Left lobe of liver (tissue), 2 donors: ENCODE measurements at regions not wholly inside any gene's neighbourhood (a gene's known extent, or its start where the extent isn't known, plus 50 kb on each side); places are given as distances from the start of the nearest gene placed in this dataset.
"Not testable (repeated sequence)": the region's sequence is repeated elsewhere in the genome, so short reads cannot be mapped to it uniquely, and the experiment has no call there.

Experiments used
- ATAC-seq: fragments of 200-7000 bp; cut with Tn5 transposase; one replicate; pipeline ENCODE4 v1.9.1; 2020; ENCODE audit warnings: mild to moderate bottlenecking, moderate library complexity
- DNase-seq: peaks from one replicate; pipeline ENCODE4 v3.0.0-alpha.2; 2020; ENCODE audit warnings: low spot score
- donor health status: DM: no; HTN: no; CAD: no; lungs with moderate emphysema.
- donor health status: DM: no; HTN: yes; CAD: no.

DNA sequence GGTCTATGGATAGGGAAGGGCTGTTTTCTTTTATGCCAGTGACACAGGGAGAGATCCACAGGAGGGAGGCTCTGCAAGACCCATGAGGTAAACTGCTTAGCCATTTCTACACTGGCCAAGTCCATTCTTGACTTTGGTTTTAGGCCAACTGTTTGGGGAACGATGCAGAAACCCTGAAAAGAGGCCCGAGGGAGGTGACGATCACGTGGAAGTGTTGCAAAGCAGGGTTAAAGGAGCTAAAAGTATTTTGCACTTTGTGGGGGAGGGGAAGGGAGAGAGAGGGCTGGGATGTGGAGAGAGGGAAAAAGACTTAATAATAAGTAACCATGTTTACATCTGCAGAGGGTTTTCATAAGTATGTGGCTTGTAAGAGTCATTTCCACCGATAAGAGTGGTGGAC, 239.7 kb downstream of the EMX2 start:
- DNase-seq (no peak), ATAC-seq (no peak)

DNA sequence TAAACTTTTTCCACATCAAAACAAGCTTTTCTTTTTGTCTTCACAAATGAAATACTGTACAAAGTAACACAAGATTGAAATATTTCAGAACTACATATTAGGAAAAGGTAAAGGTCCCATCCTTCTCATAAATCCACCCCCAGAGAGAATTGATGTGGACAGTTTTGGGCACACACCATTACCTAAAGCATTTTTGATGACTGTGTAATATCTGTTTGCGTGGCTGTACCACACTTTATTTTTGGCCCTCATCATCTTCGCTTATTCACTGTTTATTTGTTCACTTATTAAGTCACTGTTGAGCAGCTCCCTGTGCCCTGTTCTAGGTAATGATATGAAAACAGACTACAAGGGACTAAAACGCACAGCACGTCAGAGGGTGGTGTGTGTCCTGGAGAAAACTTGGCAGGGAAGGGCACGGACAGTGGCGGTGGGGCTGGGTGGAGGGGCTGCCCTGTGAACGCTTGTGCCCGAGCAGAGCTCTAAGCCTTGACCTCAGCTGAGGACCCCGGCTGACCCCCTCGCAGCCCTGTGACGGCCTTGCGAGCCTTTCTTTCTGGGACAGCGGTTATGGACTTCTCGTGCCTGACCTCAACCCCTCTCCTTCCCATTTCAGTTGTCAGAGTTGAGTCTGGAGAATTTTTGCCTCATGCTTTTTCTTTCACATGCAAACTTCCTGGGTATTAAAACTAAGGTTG, 241.3 kb downstream of the EMX2 start:
- no peak for ATAC-seq
- DNase-seq: no peak

DNA sequence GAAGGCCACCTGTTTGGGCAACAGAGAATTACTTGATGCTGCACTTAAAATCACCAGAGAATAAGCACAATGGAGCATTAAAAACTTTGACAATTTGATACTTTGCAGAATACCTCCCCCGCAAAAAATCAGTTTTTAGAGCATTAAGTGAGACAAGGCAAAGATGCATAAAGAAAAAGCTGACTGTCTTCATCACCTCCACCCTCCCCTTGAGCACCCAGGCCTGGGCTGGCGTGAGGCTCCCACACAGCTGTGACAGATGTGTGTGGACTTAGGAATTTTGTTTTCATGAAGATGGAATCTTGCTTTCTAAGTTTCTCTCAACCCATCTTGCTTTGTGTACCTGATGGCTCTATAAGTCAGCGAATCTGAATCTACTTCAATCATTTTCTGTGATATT, 242.2 kb downstream of the EMX2 start:
- no peak for ATAC-seq
- no peak for DNase-seq

DNA sequence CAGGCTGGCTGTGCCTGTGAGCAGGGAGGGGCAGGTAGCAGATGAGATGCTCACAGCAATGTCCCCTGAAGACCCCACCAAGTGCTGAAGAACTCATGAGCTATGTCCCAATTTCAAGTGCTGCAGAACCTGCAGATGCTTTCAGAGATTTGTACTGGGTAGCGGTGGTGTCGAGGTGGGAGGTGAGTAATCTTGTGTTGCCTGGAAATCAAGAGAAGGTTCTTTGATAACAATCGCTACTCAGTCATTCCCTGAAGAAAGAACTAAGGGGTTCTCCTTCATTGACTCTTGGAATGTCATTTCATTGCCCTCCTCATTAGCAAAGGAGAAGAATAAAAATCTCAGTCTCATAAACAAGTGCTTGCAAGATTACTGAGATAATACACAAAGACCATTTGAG, 246.4 kb downstream of the EMX2 start:
- ATAC-seq: no peak

DNA sequence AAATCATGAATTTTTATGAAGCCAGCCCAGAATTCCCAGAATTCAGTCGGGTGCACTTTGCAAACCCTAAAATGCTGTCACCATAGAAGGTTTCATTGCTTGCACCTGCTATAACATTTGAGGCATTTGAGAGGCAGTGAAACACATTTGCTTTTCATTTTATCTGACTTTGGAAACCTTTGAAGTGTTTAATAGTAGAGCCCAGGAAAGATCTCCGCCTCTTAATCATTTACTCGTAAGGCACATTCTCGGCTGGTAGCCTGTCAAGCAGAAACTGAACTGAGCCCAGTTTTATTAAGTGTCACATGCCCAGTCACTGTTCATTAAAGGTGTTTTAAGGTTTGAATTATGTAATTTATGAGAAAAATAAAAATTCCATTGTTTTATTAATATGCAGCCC, 247.6 kb downstream of the EMX2 start:
- no peak for ATAC-seq
- DNase-seq: no peak

More for the DNA sequence above, 246.4 kb downstream of the EMX2 start:
- DNase-seq: no peak

DNA sequence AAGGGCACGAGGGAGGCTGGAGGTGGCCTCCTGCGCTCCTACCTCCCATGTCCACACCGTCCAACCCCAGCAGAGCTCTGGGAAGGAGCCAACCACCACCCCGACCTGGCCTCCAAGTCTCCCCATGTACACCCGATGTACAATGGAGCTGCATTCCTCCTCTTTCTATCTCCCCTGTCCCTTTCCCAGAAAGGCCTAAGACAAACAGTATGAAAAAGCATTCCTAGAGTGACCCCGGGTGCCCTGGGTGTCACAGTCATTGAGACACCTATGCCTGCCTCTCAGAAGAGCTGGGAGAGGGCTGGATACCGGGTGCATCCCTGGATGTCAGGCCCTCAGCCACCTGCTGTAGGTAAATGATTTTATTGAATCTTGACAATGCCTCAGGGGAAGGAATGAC, 248.1 kb downstream of the EMX2 start:
- DNase-seq (no peak), ATAC-seq (no peak)

DNA sequence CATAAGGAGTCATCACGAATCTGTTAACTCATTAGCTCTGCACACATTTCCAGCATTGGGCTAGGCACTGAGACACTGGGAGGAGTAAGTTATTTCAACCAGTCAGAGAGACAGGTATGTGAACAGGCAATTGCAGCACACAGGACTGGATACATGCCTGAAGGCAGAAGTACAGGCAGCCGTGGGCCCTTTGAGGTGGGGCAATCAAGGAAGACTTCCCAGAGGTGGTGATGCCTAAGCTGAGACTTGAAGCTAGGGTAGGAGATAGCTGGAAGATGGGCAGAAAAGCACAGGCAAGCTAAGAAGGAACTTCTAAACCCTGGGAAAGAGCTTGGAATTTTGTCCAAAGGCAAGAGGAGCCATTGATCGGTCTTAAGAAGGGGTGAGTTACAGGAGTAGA, 249.7 kb downstream of the EMX2 start:
- no peak for ATAC-seq

DNA sequence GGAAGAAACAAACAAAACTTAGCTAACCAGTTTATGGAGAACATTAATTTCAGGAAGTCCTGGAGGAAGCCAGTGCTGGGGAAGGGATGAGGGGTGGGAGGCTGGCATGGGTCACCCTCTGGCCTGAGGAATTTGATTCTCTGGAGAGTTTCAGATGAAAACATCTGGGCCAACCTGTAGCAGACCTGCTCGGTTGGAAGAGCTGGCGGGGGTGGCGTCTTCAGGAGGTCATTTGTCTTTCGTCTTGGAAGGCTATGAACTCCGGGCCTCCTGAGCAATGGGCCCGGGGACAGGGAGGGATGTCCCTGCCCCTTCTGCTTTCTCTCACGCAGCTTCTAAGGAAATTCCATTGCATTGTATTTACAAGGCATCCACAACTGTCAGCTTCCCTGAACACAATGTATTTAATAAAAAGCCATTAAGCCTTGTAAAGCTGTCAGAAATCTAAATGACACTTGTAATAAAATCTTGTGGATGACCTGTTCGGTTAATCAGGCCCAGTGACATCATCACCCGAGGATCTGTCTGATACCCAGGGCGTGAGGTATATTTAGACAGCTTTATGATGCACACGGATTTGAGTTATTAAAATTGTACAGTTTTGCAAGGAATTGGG, 250.5 kb downstream of the RAB11FIP2 start:
- DNase-seq: no peak

More for the DNA sequence above, 249.7 kb downstream of the EMX2 start:
- no peak for DNase-seq

DNA sequence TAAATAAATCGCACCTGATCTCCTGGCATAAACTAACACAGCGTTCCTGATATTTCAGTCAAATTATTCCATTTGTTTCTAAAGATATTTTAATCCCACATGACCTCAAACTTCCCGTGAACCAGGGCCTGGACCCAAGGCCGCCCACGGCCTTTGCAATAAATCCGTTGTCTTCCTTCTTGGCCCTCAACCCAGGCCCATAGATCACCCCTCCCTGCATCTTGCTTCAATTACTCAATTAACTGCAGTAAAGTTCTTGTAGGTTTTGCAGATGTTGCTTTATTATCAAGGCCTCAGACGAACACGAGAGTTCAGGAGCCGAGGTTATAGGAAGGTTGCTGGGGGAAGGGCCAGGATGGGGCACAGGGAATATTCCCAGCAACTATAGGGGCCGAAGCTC, 249.4 kb downstream of the RAB11FIP2 start:
- ATAC-seq (no peak), DNase-seq (no peak)

More for the DNA sequence above, 250.5 kb downstream of the RAB11FIP2 start:
- ATAC-seq: no peak

DNA sequence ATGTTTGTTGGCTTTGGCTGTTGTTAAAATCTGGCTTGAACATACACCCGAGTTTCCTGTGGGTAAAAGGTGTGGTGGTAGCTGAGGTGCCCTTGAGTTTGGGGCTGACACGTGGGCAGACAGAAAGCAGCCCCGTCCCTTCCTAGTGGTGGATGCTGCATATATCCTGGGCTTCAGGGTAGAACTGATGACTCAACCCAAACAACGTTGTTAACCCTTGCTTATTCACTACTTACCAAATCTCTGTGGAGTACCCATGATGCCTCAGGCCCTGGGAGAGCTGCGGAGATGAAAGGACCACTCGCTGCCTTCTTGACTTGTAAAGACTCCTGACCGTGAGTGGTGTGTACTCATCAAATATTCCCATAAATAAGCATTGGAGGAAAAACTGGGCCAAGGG, 245.1 kb downstream of the RAB11FIP2 start:
- ATAC-seq (no peak), DNase-seq (no peak)

DNA sequence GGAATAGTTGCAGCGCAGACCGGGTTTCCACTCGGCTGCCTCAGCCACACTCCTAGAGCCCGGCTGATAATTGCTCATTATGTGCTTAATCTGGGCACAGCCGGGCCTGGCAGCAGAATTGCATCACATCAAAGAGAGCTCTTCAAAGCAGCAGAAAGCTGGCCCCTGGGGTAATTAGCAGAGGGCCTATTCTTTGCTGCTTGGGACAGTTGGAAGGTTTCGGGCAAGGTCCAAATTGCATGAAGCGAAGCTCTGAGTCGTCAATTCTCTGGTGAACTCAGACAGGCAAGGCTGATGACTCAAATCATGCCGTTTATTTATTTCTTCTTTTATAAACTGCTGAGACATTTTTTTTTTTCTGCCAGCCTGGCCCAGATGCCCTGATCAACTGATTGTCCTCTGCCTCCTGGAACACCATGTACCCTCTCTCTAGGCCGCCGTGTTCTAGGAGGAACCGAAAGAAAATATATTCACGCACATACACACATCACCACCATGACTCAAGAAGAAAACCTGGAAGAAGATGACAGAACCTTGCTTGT, 242.2 kb downstream of the RAB11FIP2 start:
- ATAC-seq (no peak), DNase-seq (no peak)

DNA sequence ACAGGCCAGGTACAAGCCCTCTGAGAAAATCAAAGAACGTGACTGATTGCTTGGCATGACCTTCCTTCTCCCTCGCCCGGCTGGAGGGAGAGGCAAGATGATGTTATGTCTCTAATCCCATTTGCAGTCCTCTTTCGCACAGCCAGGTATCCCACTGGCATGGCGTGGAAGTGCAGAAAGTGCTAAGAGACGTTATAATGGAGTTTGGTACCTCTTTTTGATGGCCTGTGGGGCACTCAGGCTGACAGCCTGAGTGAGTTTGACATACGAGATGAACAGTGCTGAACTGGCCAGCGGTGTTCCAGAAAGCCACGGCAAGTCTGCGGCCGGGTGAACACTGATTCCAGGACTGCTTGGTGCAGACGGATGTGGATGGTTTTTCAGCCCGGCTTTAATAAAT, 241.6 kb downstream of the RAB11FIP2 start:
- no peak for DNase-seq
- ATAC-seq: no peak

DNA sequence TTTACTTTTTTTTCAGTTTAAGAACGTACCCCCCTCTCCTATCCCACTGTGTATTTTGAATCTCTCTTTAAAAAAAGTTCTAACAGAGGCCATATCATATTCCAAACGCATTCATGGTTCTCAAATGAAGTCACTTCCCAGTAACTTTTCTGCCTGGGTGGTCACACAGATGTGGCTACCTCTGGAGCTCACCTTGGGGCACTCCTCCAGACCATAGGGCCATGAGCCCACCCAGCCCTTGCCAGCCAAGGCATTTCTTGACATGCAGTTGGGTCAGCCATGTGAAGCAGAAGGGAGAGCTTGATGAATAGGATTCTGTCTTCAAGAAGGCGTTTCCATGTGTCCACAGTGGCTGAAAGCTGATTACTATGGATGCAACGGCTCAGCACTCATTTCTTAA, 239.3 kb downstream of the RAB11FIP2 start:
- no peak for ATAC-seq
- DNase-seq: no peak

DNA sequence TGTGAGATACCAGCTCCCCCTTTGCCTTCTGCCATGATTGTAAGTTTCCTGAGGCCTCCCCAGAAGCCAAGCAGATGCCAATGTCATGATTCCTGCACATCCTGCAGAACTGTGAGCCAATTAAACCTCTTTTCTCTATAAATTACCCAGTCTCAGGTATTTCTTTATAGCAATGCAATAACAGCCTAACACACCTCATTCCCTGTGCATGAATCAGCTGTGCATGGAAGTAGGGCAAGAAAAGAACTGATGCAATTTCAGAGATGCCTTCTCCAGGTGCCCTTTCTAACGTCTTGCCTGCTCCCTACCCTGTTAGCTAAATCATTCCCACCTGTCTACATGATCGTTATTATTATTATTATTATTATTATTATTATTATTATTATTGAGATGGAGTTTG, 230.9 kb downstream of the RAB11FIP2 start:
- not testable (repeated sequence) for DNase-seq, ATAC-seq

DNA sequence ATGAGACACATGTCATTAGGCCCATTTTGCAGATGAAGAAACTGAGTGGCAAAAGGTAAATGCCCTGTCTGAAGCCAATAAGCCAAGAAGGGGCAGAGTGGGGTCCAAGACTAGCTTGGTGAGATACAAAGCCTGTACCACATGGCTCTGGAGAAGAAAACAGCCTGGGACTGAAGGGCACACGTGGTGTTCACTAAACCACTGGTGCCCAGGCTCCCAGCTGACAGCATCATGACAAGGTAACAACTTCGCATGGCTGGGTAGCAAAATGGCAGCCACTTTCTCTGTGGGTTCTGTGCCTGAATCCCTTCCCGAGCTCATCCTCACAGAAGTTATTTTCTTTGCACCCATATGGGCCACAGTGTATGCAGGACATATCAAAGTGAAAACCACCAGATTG, 229.6 kb downstream of the RAB11FIP2 start:
- DNase-seq (no peak), ATAC-seq (no peak)

DNA sequence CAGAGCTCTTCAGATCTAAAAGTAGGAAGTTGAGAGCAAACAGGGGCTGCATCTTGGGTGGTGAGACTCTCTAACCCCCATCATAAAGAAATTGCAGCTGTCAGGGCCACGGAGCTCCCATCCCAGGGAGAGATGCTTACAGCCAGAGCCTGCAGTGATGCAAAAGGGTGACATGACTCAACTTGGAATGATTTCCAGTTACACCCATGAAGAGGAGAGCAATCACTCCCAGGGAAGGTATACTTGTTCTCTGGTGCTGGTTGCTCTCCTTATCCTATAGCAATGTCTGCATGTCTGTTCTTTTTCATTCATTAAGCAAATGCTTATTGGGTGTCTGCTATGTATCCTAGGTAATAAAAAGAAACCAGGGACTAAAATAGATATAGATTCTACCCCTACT, 228.0 kb downstream of the RAB11FIP2 start:
- ATAC-seq: no peak
- no peak for DNase-seq

DNA sequence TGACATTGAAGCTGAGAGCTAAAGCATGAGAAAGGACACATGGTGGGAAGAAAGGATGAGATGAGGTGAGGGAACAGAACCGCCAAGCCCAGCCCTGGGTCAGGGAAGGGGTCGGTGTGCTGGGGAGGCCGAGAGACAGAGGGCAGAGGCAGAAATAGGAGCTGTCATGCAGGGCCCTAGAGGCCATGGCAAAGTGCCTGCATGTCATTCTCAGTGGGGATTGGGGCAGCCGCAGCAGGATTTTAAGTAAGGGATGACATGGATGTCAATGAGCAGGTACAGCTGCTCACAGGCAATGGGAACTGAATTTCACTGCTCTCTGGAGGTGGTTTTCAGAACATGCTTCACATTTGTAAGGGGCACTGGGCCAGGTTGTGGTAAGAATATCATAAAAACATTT, 227.4 kb downstream of the RAB11FIP2 start:
- ATAC-seq (no peak), DNase-seq (no peak)

DNA sequence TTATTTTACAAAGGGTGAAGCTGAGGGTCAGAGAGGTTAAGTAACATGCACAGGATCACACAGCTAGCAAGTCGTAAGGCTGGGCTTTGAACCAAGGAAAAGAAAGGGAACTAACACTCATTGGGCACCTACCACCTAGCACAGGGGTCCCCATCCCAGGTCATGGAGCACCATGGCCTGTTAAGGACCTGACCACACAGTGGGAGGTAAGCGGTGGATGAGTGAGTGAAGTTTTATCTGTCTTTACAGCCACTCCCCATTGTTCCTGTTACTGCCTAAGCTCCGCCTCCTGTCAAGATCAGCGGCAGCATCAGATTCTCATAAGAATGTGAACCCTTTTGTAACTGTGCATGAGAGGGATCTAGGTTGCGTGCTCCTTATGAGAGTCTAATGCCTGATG, 222.8 kb downstream of the RAB11FIP2 start:
- DNase-seq: no peak
- ATAC-seq: no peak

DNA sequence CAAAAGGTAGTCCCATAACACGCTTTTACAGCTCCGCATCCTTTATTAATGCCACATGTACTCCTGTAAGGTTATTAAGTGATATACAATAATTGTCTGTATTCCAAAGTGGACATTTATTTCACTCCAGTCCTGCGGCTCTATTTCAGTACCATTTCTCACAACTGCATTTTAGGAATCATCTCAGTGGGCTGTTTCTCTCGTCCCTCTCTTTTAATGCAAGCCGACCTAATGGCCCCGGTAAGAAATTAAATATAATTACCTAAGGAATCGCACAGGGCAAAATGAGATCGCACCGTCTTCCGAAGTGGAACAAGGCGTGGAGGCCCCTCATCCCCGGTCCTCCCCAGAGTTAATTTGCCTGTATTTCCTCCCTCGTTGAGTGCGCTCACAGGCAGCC, 216.5 kb downstream of the RAB11FIP2 start:
- ATAC-seq (no peak), DNase-seq (no peak)

DNA sequence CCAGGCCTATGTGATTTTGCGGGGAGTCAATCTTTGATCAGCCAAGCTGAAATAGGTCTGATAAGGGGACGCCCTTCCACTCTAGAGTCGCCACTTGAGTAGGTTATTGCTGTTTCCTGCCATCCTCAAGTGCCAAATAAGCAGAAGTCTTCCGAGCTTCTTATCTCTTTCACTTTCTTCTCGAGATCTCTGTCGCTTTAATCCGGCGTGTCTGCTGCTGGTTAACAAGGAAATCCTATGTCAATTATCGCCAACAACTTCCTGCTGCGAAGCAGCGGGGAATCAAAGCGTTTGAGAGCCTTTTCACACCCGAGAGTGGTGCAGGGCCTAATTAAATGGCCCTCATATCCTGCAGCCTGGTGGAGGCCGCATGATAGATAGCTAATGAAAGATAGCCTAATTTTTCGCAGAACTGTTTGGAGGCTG, 215.9 kb downstream of the RAB11FIP2 start:
- DNase-seq: no peak

DNA sequence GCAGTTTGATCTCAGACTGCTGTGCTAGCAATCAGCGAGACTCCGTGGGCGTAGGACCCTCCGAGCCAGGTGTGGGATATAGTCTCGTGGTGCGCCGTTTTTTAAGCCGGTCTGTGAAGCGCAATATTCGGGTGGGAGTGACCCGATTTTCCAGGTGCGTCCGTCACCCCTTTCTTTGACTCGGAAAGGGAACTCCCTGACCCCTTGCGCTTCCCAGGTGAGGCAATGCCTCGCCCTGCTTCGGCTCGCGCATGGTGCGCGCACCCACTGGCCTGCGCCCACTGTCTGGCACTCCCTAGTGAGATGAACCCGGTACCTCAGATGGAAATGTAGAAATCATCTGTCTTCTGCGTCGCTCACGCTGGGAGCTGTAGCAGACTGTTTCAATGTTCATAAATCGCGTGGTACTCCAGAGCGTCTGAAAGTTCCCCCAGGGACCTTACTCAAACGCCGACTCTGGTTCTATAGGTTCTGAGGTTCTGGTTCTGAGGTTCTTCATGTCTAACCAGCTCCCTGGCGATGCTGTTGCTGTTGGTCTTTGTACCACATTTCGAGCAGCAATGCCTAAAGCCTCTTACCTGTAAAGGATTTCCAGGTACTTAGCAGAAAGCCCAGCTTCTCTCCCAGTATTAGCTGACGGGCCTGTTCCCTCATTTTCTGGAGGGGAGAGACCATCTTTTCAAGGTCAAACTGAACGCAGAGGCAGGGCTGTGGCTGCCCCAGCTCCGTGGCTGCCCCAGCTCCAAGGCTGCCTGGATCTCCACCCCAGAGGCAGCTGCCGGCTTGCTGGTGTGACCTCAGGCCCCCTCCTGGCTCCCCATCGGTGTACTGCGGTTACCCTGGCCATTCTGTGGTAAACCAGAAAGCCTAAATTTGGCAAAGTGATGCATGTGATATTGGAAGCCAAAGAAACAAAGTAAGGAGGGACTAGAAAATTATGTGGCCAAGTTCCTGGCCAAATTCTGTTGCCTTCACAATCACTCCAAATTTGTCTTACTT, 207.9 kb downstream of the RAB11FIP2 start:
- DNase-seq, ATAC-seq: not testable (repeated sequence)

More for the DNA sequence above, 215.9 kb downstream of the RAB11FIP2 start:
- no peak for ATAC-seq
